ENCODE measurements at regions not wholly inside any gene's neighbourhood (a gene's known extent, or its start where the extent isn't known, plus 50 kb on each side); places are given as distances from the start of the nearest gene placed in this dataset.

- Histone ChIP-seq H3K27ac (ENCODE audit: low read depth in 2 of 2, low read length in 1 of 2) (no peak overlapping the region), H3K4me3 (ENCODE audit: low read depth in 2 of 2, low read length in 1 of 2) (no peak overlapping the region), H2AFZ (ENCODE audit: low read depth) (no peak overlapping the region), H4K20me1 (ENCODE audit: insufficient read depth) (no peaks in the 10 kb centered on the region), H3F3A (replicated peaks; ENCODE audit: insufficient read depth) (no peaks in the 10 kb centered on the region), H3K27me3 (ENCODE audit: insufficient read depth) (no peaks in the 10 kb centered on the region), H3K36me3 (replicated peaks in 1 of 2; ENCODE audit: control insufficient read depth in 1 of 2, insufficient read depth in 2 of 2, low read length in 1 of 2) (no peaks in the 10 kb centered on the region), H3K79me2 (ENCODE audit: insufficient read depth) (no peaks in the 10 kb centered on the region), H3K4me2 (no peak overlapping the region), H3K4me1 (ENCODE audit: control insufficient read depth in 1 of 2, insufficient read depth in 2 of 2, low read depth in 1 of 2, low read length in 1 of 2) (peaks cover 0 to 4% of the 10 kb centered on the region in 2 experiments; a peak in 1 of 4 replicates), H3K9me3 (no peaks in the 10 kb centered on the region), H3K9me2 (no peaks in the 10 kb centered on the region), H3K9ac (no peak overlapping the region)
- WGBS (ENCODE audit: low lambda C conversion rate), result 82% methylated on average over 3 of the region's 3 CpGs
- POLR2A ChIA-PET, result no interaction called here
- no peak for DNase-seq
- CTCF ChIA-PET, result interaction anchor here (1.3 kb wide), 1 partner anchor 31 kb away, joined by 3 read pairs; no protein-coding TSS in a partner anchor
- TF ChIP-seq ELF1 (IDR thresholded peaks at IDR 0.05), result no peak
- TF ChIP-seq USF2 (IDR thresholded peaks at IDR 0.05; ENCODE audit: borderline replicate concordance, low read depth, low read length), result no peak
- TF ChIP-seq RFX5 (IDR thresholded peaks at IDR 0.05; ENCODE audit: low read length), result no peak
- TF ChIP-seq, protein P1, sequence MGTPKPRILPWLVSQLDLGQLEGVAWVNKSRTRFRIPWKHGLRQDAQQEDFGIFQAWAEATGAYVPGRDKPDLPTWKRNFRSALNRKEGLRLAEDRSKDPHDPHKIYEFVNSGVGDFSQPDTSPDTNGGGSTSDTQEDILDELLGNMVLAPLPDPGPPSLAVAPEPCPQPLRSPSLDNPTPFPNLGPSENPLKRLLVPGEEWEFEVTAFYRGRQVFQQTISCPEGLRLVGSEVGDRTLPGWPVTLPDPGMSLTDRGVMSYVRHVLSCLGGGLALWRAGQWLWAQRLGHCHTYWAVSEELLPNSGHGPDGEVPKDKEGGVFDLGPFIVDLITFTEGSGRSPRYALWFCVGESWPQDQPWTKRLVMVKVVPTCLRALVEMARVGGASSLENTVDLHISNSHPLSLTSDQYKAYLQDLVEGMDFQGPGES (IDR thresholded peaks at IDR 0.05; ENCODE audit: low read depth, low read length), result no peak
Measured at GRCh38 chr9:88872192-88872946, 118.9 kb upstream of the S1PR3 start.

DNA sequence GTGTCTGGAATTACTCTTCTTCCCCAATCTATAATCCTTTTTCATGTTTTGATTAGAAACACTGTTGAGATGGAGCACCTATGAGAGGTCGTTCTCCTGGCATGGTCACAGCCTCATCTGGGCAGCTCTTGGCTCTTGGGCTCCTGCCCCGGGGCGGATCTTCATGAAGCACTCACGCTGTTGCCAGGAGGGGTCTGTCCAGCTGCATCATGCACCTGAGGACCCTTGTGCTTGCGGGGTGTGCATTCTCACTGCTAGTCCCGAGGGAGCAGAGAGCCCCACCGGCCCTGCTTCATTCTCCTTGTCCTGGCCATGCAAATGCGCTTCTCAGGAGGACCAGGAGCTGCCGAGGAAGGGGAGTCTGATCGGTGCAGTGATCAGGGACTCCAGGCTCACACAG, 117.6 kb upstream of the S1PR3 start:
- ChIA-PET CTCF (interaction anchor here (0.8 to 0.9 kb wide), 2 partner anchors 9 to 12 kb away, joined by 3 read pairs; no protein-coding TSS in a partner anchor), POLR2A (no interaction called here)
- Histone ChIP-seq H3K4me1 (ENCODE audit: control insufficient read depth in 1 of 2, insufficient read depth in 2 of 2, low read depth in 1 of 2, low read length in 1 of 2) (peaks cover 0 to 4% of the 10 kb centered on the region in 2 experiments; a peak in 1 of 4 replicates), H3K79me2 (ENCODE audit: insufficient read depth) (no peaks in the 10 kb centered on the region), H3F3A (replicated peaks; ENCODE audit: insufficient read depth) (no peaks in the 10 kb centered on the region), H3K9me3 (no peaks in the 10 kb centered on the region), H4K20me1 (ENCODE audit: insufficient read depth) (no peaks in the 10 kb centered on the region), H3K4me2 (no peak overlapping the region), H3K9ac (no peak overlapping the region), H3K27ac (ENCODE audit: low read depth in 2 of 2, low read length in 1 of 2) (no peak overlapping the region), H3K4me3 (ENCODE audit: low read depth in 2 of 2, low read length in 1 of 2) (no peak overlapping the region), H3K36me3 (replicated peaks in 1 of 2; ENCODE audit: control insufficient read depth in 1 of 2, insufficient read depth in 2 of 2, low read length in 1 of 2) (no peaks in the 10 kb centered on the region), H3K9me2 (no peaks in the 10 kb centered on the region), H2AFZ (ENCODE audit: low read depth) (no peak overlapping the region), H3K27me3 (ENCODE audit: insufficient read depth) (no peaks in the 10 kb centered on the region)
- 71% methylated on average over 6 of the region's 10 CpGs for WGBS (ENCODE audit: low lambda C conversion rate)
- no peak for DNase-seq
- TF ChIP-seq TEAD4 (IDR thresholded peaks at IDR 0.05; ENCODE audit: borderline replicate concordance, insufficient read depth) (no peak), GATA2 (CRISPR knock-in tag; IDR thresholded peaks at IDR 0.05) (no peak), EP300 (IDR thresholded peaks at IDR 0.05; ENCODE audit: borderline replicate concordance in 1 of 2, low read depth in 1 of 2, low read length in 1 of 2) (no peak), ELF1 (IDR thresholded peaks at IDR 0.05) (no peak), JUND (IDR thresholded peaks at IDR 0.05) (no peak), NRF1 (IDR thresholded peaks at IDR 0.05; ENCODE audit: low read depth, low read length) (no peak), FOSL2 (IDR thresholded peaks at IDR 0.05; ENCODE audit: borderline replicate concordance, low read depth) (no peak), YY1 (IDR thresholded peaks at IDR 0.05; ENCODE audit: low read depth) (no peak), EZH2phosphoT487 (IDR thresholded peaks at IDR 0.05; ENCODE audit: borderline replicate concordance, low read depth) (no peak), FOXM1 (IDR thresholded peaks at IDR 0.05; ENCODE audit: low read depth) (no peak), GABPA (IDR thresholded peaks at IDR 0.05; ENCODE audit: low read depth) (no peak), FOXJ3 (CRISPR knock-in tag; IDR thresholded peaks at IDR 0.05) (no peak), MXI1 (IDR thresholded peaks at IDR 0.05; ENCODE audit: low read depth, low read length) (no peak), REST (IDR thresholded peaks at IDR 0.05; ENCODE audit: low read depth, low read length) (no peak), USF1 (IDR thresholded peaks at IDR 0.05; ENCODE audit: borderline replicate concordance, low read depth) (no peak)
- TF ChIP-seq, protein P1 (IDR thresholded peaks at IDR 0.05; ENCODE audit: low read depth, low read length), result no peak
- TF ChIP-seq, protein P2, sequence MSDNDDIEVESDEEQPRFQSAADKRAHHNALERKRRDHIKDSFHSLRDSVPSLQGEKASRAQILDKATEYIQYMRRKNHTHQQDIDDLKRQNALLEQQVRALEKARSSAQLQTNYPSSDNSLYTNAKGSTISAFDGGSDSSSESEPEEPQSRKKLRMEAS (IDR thresholded peaks at IDR 0.05; ENCODE audit: low read depth), result no peak
